ENCODE measurements at regions not wholly inside any gene's neighbourhood (a gene's known extent, or its start where the extent isn't known, plus 50 kb on each side); places are given as distances from the start of the nearest gene placed in this dataset.

- no peak for TF ChIP-seq CTCF (IDR thresholded peaks at IDR 0.05; ENCODE audit: low read depth, low read length, poor library complexity, severe bottlenecking)
Measured at GRCh38 chr4:123244137-123244536, 152.5 kb upstream of the SPRY1 start.

GRCh38 chr4:123246085-123246484 is 150.5 kb upstream of the SPRY1 start:
- Histone ChIP-seq H3K27me3 (ENCODE audit: control insufficient read depth, low read length) (no peaks in the 10 kb centered on the region), H3K4me2 (ENCODE audit: low read length) (peak overlapping the region; percentile 60), H3K79me2 (ENCODE audit: control insufficient read depth, low read length) (no peaks in the 10 kb centered on the region), H3K36me3 (ENCODE audit: control insufficient read depth, low read length) (no peaks in the 10 kb centered on the region), H3K4me1 (ENCODE audit: control insufficient read depth, low read length) (peaks cover 31% of the 10 kb centered on the region), H3K9me3 (ENCODE audit: control insufficient read depth, insufficient read depth, low read length) (no peaks in the 10 kb centered on the region), H3K27ac (ENCODE audit: low read depth, low read length) (peak overlapping the region; percentile 47), H3K4me3 (ENCODE audit: low read length) (peak overlapping the region; percentile 46), H4K20me1 (ENCODE audit: control insufficient read depth, insufficient read depth, low read depth, low read length) (no peaks in the 10 kb centered on the region), H3K9me2 (replicated peaks; ENCODE audit: control insufficient read depth, low read length) (no peaks in the 10 kb centered on the region), H3F3A (ENCODE audit: control insufficient read depth, insufficient read depth) (peaks cover 10% of the 10 kb centered on the region; the same call in 1 of the 2 replicates)
- TF ChIP-seq EZH2phosphoT487 (IDR thresholded peaks at IDR 0.05; ENCODE audit: borderline replicate concordance, low read length) (no peak), CTCF (IDR thresholded peaks at IDR 0.05; ENCODE audit: low read depth, low read length, poor library complexity, severe bottlenecking) (no peak)

More at GRCh38 chr4:123244137-123244536, 152.5 kb upstream of the SPRY1 start:
- Histone ChIP-seq H3K4me1 (ENCODE audit: control insufficient read depth, low read length) (peaks cover 31% of the 10 kb centered on the region), H3K36me3 (ENCODE audit: control insufficient read depth, low read length) (no peaks in the 10 kb centered on the region), H3F3A (ENCODE audit: control insufficient read depth, insufficient read depth) (peaks cover 10% of the 10 kb centered on the region; the same call in 1 of the 2 replicates), H3K9me3 (ENCODE audit: control insufficient read depth, insufficient read depth, low read length) (no peaks in the 10 kb centered on the region), H3K27me3 (ENCODE audit: control insufficient read depth, low read length) (no peaks in the 10 kb centered on the region), H3K4me3 (ENCODE audit: low read length) (no peak overlapping the region), H3K4me2 (ENCODE audit: low read length) (no peak overlapping the region), H3K27ac (ENCODE audit: low read depth, low read length) (no peak overlapping the region), H4K20me1 (ENCODE audit: control insufficient read depth, insufficient read depth, low read depth, low read length) (no peaks in the 10 kb centered on the region), H3K9me2 (replicated peaks; ENCODE audit: control insufficient read depth, low read length) (no peaks in the 10 kb centered on the region), H3K79me2 (ENCODE audit: control insufficient read depth, low read length) (no peaks in the 10 kb centered on the region)

- Histone ChIP-seq H3K27ac (ENCODE audit: low read depth, low read length) (no peak overlapping the region), H3K9me3 (ENCODE audit: control insufficient read depth, insufficient read depth, low read length) (no peaks in the 10 kb centered on the region), H3K79me2 (ENCODE audit: control insufficient read depth, low read length) (no peaks in the 10 kb centered on the region), H3K36me3 (ENCODE audit: control insufficient read depth, low read length) (no peaks in the 10 kb centered on the region), H3K4me2 (ENCODE audit: low read length) (no peak overlapping the region), H3K9me2 (replicated peaks; ENCODE audit: control insufficient read depth, low read length) (no peaks in the 10 kb centered on the region), H3K4me3 (ENCODE audit: low read length) (no peak overlapping the region), H3K4me1 (ENCODE audit: control insufficient read depth, low read length) (peaks cover 31% of the 10 kb centered on the region), H3F3A (ENCODE audit: control insufficient read depth, insufficient read depth) (peaks cover 10% of the 10 kb centered on the region; the same call in 1 of the 2 replicates), H3K27me3 (ENCODE audit: control insufficient read depth, low read length) (no peaks in the 10 kb centered on the region), H4K20me1 (ENCODE audit: control insufficient read depth, insufficient read depth, low read depth, low read length) (no peaks in the 10 kb centered on the region)
- TF ChIP-seq CTCF (IDR thresholded peaks at IDR 0.05; ENCODE audit: low read depth, low read length, poor library complexity, severe bottlenecking) = no peak
- TF ChIP-seq EZH2phosphoT487 (IDR thresholded peaks at IDR 0.05; ENCODE audit: borderline replicate concordance, low read length) = no peak
Measured at GRCh38 chr4:123248085-123248659, 148.4 kb upstream of the SPRY1 start.
